ENCODE measurements at regions not wholly inside any gene's neighbourhood (a gene's known extent, or its start where the extent isn't known, plus 50 kb on each side); places are given as distances from the start of the nearest gene placed in this dataset.

GRCh38 chr5:74332682-74333081 lies 307.8 kb downstream of the ENC1 start:
- Histone ChIP-seq H3K9me3 (ENCODE audit: insufficient read depth, low read depth, low read length) (no peaks in the 10 kb centered on the region), H3K9me2 (replicated peaks; ENCODE audit: low read depth, low read length) (no peaks in the 10 kb centered on the region), H3K9ac (ENCODE audit: low read depth, low read length, poor library complexity, severe bottlenecking) (no peak overlapping the region), H3K79me2 (ENCODE audit: insufficient read depth, low read length) (no peaks in the 10 kb centered on the region), H3K4me3 (ENCODE audit: low read length, poor library complexity, severe bottlenecking) (no peak overlapping the region), H3K27me3 (ENCODE audit: insufficient read depth, low read length, poor library complexity, severe bottlenecking) (peaks cover 60% of the 10 kb centered on the region), H2AFZ (ENCODE audit: low read length) (no peak overlapping the region), H3F3A (ENCODE audit: low read depth) (no peaks in the 10 kb centered on the region), H4K20me1 (ENCODE audit: insufficient read depth, low read length, poor library complexity, severe bottlenecking) (no peaks in the 10 kb centered on the region), H3K36me3 (ENCODE audit: insufficient read depth, low read length) (no peaks in the 10 kb centered on the region), H3K4me1 (ENCODE audit: insufficient read depth, low read length, poor library complexity, severe bottlenecking) (peaks cover 5% of the 10 kb centered on the region), H3K4me2 (ENCODE audit: low read depth, low read length, poor library complexity, severe bottlenecking) (no peak overlapping the region)
- TF ChIP-seq CTCF (conservative IDR thresholded peaks at IDR 0.05; ENCODE audit: low read length) (no peak), EZH2phosphoT487 (IDR thresholded peaks at IDR 0.05; ENCODE audit: borderline replicate concordance) (no peak)

DNA sequence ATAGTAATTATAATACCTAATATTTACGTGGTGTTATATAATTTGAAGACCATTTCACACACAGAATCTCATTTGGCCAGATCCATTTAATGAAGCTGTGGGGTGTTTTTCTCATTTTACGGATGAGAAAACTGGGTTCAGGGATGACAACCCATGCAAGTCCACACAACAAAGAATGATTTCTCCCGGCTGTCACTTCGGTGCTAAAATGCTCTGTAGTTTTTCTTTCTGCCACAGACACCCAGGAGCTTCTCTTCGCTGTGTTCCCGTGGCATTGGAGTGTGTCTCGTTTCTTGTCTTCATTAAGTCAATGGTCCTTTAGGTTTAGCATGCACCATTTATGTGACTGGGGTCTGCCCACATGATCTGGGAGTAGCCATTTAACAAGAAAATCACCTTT lies 308.5 kb downstream of the ENC1 start:
- Histone ChIP-seq H2AFZ (ENCODE audit: low read length) (no peak overlapping the region), H3K4me1 (ENCODE audit: insufficient read depth, low read length, poor library complexity, severe bottlenecking) (peaks cover 11% of the 10 kb centered on the region), H3K9ac (ENCODE audit: low read depth, low read length, poor library complexity, severe bottlenecking) (no peak overlapping the region), H4K20me1 (ENCODE audit: insufficient read depth, low read length, poor library complexity, severe bottlenecking) (no peaks in the 10 kb centered on the region), H3K36me3 (ENCODE audit: insufficient read depth, low read length) (no peaks in the 10 kb centered on the region), H3K4me2 (ENCODE audit: low read depth, low read length, poor library complexity, severe bottlenecking) (no peak overlapping the region), H3K79me2 (ENCODE audit: insufficient read depth, low read length) (no peaks in the 10 kb centered on the region), H3K9me2 (replicated peaks; ENCODE audit: low read depth, low read length) (no peaks in the 10 kb centered on the region), H3K9me3 (ENCODE audit: insufficient read depth, low read depth, low read length) (no peaks in the 10 kb centered on the region), H3K4me3 (ENCODE audit: low read length, poor library complexity, severe bottlenecking) (no peak overlapping the region), H3K27me3 (ENCODE audit: insufficient read depth, low read length, poor library complexity, severe bottlenecking) (peaks cover 65% of the 10 kb centered on the region), H3F3A (ENCODE audit: low read depth) (no peaks in the 10 kb centered on the region)
- TF ChIP-seq CTCF (conservative IDR thresholded peaks at IDR 0.05; ENCODE audit: low read length): no peak
- TF ChIP-seq EZH2phosphoT487 (IDR thresholded peaks at IDR 0.05; ENCODE audit: borderline replicate concordance): no peak

DNA sequence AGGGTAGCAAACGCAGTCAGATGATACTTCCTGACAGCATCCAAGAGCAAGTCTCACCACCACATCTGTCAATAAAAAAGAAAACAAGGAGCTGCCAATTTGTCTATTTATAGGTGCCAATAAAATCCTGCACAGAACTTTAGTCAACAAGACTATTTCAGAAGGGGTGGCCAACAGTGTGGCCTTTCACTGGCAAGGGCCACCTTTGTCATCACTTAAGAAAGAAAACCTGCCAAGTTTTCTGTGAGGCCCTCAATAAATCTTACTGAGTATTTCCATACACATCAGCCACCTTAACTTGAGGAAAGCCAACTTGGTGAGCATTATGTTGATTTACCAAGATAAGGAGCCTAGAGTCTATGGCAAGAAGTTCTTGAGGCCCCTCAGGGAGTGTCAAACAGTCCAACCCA lies 312.3 kb downstream of the ENC1 start:
- Histone ChIP-seq H3K79me2 (ENCODE audit: insufficient read depth, low read length) (no peaks in the 10 kb centered on the region), H3K36me3 (ENCODE audit: insufficient read depth, low read length) (no peaks in the 10 kb centered on the region), H3K9me2 (replicated peaks; ENCODE audit: low read depth, low read length) (no peaks in the 10 kb centered on the region), H2AFZ (ENCODE audit: low read length) (no peak overlapping the region), H3K27me3 (ENCODE audit: insufficient read depth, low read length, poor library complexity, severe bottlenecking) (peaks cover 90% of the 10 kb centered on the region), H3F3A (ENCODE audit: low read depth) (peaks cover 4% of the 10 kb centered on the region; the same call in 1 of the 2 replicates), H3K9ac (ENCODE audit: low read depth, low read length, poor library complexity, severe bottlenecking) (no peak overlapping the region), H3K4me3 (ENCODE audit: low read length, poor library complexity, severe bottlenecking) (no peak overlapping the region), H3K9me3 (ENCODE audit: insufficient read depth, low read depth, low read length) (no peaks in the 10 kb centered on the region), H3K4me2 (ENCODE audit: low read depth, low read length, poor library complexity, severe bottlenecking) (no peak overlapping the region), H4K20me1 (ENCODE audit: insufficient read depth, low read length, poor library complexity, severe bottlenecking) (peaks cover 4% of the 10 kb centered on the region), H3K4me1 (ENCODE audit: insufficient read depth, low read length, poor library complexity, severe bottlenecking) (peaks cover 18% of the 10 kb centered on the region)
- no peak for TF ChIP-seq CTCF (conservative IDR thresholded peaks at IDR 0.05; ENCODE audit: low read length)

Data from Loucy (cell line).